Cardiac muscle cell (in vitro differentiated cells and primary cell): ENCODE measurements at regions not wholly inside any gene's neighbourhood (a gene's known extent, or its start where the extent isn't known, plus 50 kb on each side); places are given as distances from the start of the nearest gene placed in this dataset.

Experiments used
- DNase-seq, 2 donors: peaks; one replicate each; pipeline versions ENCODE4 v3.0.0 to v3.0.0-alpha.2; 2010 to 2017; ENCODE audit warnings: low read depth in 1 of 2, low spot score in 1 of 2
- H3K27ac ChIP-seq: fragments of 200-600 bp; sonication (generic); 2 replicates; pipeline ENCODE4 v1.5.1; 2016
- H3K27me3 ChIP-seq: fragments of 200-600 bp; sonication (generic); 2 replicates; pipeline ENCODE4 v1.6.0; 2016; ENCODE audit warnings: control low read depth
- H3K36me3 ChIP-seq: fragments of 200-600 bp; sonication (generic); 2 replicates; pipeline ENCODE4 v1.5.1; 2016; ENCODE audit warnings: control low read depth
- H3K4me1 ChIP-seq: fragments of 200-600 bp; sonication (generic); 2 replicates; pipeline ENCODE4 v1.8.1; 2017; ENCODE audit warnings: low read depth, mild to moderate bottlenecking, mixed run types
- H3K4me3 ChIP-seq: fragments of 200-600 bp; sonication (generic); 2 replicates; pipeline ENCODE4 v1.5.1; 2016; ENCODE audit warnings: mild to moderate bottlenecking
- H3K9me3 ChIP-seq: fragments of 200-600 bp; sonication (generic); 2 replicates; pipeline ENCODE4 v1.5.1; 2017; ENCODE audit warnings: low read depth, mild to moderate bottlenecking, control low read depth
- TF ChIP-seq, protein P1 (sequence below): IDR thresholded peaks from 2 replicates; pipeline ENCODE4 v1.5.1; 2012; ENCODE audit warnings: low read depth, mild to moderate bottlenecking, low read length

DNA sequence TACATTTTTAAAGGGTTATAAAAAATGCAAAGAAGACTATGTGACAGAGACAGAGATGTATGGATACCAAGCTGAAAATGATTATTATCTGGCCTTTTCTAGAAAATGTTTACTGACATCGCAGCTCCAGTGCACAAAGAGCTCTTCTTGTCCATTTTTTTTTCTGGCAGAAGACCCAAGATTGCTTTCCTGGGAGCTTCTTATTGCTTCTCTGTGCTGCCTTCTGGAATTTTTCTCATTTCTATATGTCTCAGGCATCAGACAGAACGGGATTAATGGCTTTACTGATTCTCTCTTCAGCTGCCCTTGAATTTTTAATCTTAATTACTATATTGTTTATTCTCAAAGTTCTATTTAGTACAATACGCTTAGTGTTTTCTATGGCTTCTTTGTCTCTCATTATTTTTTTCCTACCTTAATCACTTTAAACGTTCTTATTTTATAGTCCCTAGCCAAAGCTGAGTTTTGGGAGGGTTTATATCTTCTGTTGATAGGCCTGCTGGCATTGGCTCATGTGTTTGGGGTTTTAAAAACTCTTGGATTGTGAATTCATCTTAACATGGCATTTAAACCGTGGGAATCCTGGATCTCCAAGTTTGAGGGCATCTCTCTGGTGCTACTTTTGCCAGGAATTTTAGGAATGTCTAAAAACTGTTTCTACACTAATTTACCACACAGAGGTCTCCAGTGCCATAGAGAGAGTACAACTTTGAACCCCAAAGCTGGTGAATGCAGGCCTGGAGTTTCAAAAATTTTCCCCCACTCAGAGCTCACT lies 138.9 kb upstream of the LNX1 start:
- H3K27ac ChIP-seq, result no peak overlapping the region
- H3K4me1 ChIP-seq, result peaks cover 4% of the 10 kb centered on the region
- DNase-seq, result peak in 1 of 2 donors; percentile 32
- H3K36me3 ChIP-seq, result no peaks in the 10 kb centered on the region
- TF ChIP-seq, protein P1, sequence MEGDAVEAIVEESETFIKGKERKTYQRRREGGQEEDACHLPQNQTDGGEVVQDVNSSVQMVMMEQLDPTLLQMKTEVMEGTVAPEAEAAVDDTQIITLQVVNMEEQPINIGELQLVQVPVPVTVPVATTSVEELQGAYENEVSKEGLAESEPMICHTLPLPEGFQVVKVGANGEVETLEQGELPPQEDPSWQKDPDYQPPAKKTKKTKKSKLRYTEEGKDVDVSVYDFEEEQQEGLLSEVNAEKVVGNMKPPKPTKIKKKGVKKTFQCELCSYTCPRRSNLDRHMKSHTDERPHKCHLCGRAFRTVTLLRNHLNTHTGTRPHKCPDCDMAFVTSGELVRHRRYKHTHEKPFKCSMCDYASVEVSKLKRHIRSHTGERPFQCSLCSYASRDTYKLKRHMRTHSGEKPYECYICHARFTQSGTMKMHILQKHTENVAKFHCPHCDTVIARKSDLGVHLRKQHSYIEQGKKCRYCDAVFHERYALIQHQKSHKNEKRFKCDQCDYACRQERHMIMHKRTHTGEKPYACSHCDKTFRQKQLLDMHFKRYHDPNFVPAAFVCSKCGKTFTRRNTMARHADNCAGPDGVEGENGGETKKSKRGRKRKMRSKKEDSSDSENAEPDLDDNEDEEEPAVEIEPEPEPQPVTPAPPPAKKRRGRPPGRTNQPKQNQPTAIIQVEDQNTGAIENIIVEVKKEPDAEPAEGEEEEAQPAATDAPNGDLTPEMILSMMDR, result no peak
- no peak overlapping the region for H3K4me3 ChIP-seq
- H3K27me3 ChIP-seq, result no peaks in the 10 kb centered on the region
- no peaks in the 10 kb centered on the region for H3K9me3 ChIP-seq

DNA sequence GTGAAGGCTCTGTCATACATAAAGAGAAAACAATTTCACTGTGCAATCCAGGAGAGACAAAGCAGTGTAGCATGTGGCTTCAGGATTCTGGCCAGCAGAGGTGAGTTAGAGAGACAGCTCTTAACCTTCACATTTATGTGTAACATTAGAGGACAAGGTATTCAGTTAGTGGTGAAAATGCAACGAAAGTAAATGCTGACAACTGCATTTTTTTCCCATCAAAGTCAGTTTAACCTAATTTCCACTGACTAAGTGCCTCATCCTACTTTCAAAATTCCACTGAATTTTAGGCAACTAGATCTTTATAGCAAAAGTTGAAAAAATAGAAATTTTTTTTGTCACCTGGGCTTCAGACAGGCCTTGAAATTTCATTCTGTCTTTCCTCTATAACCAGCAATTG lies 130.8 kb upstream of the LNX1 start:
- no peak for DNase-seq
- H3K27ac ChIP-seq, result no peak overlapping the region
- no peaks in the 10 kb centered on the region for H3K9me3 ChIP-seq
- no peaks in the 10 kb centered on the region for H3K4me1 ChIP-seq
- no peak overlapping the region for H3K4me3 ChIP-seq
- TF ChIP-seq, protein P1, result no peak
- no peaks in the 10 kb centered on the region for H3K27me3 ChIP-seq
- H3K36me3 ChIP-seq, result no peaks in the 10 kb centered on the region

DNA sequence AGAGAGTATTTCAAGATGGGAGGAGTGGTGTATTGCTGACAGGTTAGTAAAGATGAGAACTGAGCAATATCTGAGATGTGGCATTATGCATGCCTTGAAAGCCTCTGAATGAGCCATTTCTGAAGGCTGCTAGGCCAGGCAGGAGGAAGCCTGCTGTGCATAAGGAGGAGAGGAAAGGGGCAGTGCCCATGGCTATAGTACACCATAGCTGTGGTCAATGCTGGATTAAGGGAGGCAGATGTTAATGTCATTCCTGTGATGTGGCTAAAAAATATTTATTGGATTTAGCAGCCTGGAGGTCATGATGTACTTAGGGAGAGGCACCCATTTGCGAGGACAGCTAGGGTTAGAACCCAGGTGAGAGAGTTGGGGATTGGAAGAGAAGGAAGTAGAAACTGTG lies 130.0 kb upstream of the LNX1 start:
- TF ChIP-seq, protein P1, result no peak
- H3K27ac ChIP-seq, result no peak overlapping the region
- H3K36me3 ChIP-seq, result no peaks in the 10 kb centered on the region

DNA sequence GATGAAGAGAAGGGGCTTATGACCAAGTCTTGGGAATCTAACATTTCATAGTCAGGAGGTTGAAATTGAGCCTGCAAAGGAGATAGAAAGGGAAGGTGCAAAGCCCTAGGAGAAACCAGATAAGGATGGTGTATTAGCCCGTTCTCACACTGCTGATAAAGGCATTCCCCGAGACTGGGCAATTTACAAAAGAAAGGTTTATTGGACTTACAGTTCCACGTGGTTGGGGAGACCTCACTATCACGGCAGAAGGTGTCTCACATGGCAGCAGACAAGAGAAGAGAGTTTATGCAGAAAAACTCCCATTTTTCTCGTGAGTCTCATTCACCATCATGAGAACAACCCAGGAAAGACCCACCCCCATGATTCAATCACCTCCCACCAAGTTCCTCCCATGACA lies 129.5 kb upstream of the LNX1 start:
- TF ChIP-seq, protein P1, result no peak
- Histone ChIP-seq H3K36me3 (no peaks in the 10 kb centered on the region), H3K9me3 (no peaks in the 10 kb centered on the region), H3K27ac (no peak overlapping the region), H3K27me3 (no peaks in the 10 kb centered on the region), H3K4me1 (no peaks in the 10 kb centered on the region), H3K4me3 (no peak overlapping the region)
- DNase-seq, result no peak

More for the DNA sequence above, 130.0 kb upstream of the LNX1 start:
- Histone ChIP-seq H3K27me3 (no peaks in the 10 kb centered on the region), H3K9me3 (no peaks in the 10 kb centered on the region), H3K4me1 (no peaks in the 10 kb centered on the region), H3K4me3 (no peak overlapping the region)
- DNase-seq, result no peak

DNA sequence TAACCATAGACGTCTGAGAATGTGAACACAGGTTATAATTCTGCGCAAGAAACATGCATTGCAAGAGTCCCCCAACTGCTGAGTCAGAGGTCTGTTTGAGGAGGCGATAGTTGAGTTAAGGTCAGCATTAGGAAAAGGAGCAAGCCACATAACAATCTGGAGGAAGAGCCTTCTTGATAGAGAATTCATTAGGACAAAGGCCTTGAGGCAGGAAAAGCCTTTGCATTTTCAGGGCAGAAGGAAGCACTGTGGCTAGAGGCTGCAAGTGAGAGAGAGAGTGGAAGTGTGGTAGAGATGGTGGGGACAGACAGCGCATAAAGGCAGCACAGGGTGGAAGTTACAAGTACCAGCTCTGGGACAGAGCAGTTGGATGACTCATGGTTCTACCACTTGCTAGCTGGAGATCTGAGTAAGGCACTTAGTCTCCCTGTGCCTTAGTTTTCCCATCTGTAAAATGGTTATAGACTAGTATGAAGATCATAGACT lies 125.8 kb upstream of the LNX1 start:
- Histone ChIP-seq H3K27me3 (no peaks in the 10 kb centered on the region), H3K4me3 (no peak overlapping the region), H3K36me3 (no peaks in the 10 kb centered on the region), H3K9me3 (no peaks in the 10 kb centered on the region), H3K27ac (no peak overlapping the region), H3K4me1 (peaks cover 4% of the 10 kb centered on the region)
- peak in 1 of 2 donors; percentile 74 for DNase-seq
- TF ChIP-seq, protein P1, result no peak
